Stimulated activated CD8-positive, alpha-beta memory T cell treated with anti-CD3 and anti-CD28 coated beads, Interleukin-4, amount 100 ng/mL, for 24 hours (primary cell): ENCODE measurements at regions not wholly inside any gene's neighbourhood (a gene's known extent, or its start where the extent isn't known, plus 50 kb on each side); places are given as distances from the start of the nearest gene placed in this dataset.

Experiments
- DNase-seq: peaks from one replicate; pipeline ENCODE4 v3.0.0-alpha.2; 2020; ENCODE audit warnings: low read depth

GRCh38 chr17:79341816-79342215 is 267.2 kb downstream of the ENGASE start:
- DNase-seq: no peak

- DNase-seq: no peak
Measured at GRCh38 chr17:79341222-79341780, 266.7 kb downstream of the ENGASE start.

- DNase-seq: no peak
Measured at GRCh38 chr17:79340333-79341221, 266.0 kb downstream of the ENGASE start.

GRCh38 chr17:79339321-79339720 is 264.7 kb downstream of the ENGASE start:
- no peak for DNase-seq

GRCh38 chr17:79338604-79339003 is 264.0 kb downstream of the ENGASE start:
- DNase-seq: no peak

- DNase-seq: no peak
Measured at GRCh38 chr17:79338152-79338551, 263.5 kb downstream of the ENGASE start.

GRCh38 chr17:79337053-79337452 is 262.4 kb downstream of the ENGASE start:
- DNase-seq: no peak

GRCh38 chr17:79335456-79335855 is 260.8 kb downstream of the ENGASE start:
- DNase-seq: no peak

- no peak for DNase-seq
Measured at GRCh38 chr17:79332011-79332554, 257.5 kb downstream of the ENGASE start.

- no peak for DNase-seq
Measured at GRCh38 chr17:79331492-79331891, 256.9 kb downstream of the ENGASE start.

- DNase-seq: no peak
Measured at GRCh38 chr17:79330696-79331095, 256.1 kb downstream of the ENGASE start.

GRCh38 chr17:79330229-79330628 is 255.6 kb downstream of the ENGASE start:
- DNase-seq: no peak

- DNase-seq: no peak
Measured at GRCh38 chr17:79326814-79327213, 252.2 kb downstream of the ENGASE start.

GRCh38 chr17:79325709-79326430 is 251.2 kb downstream of the ENGASE start:
- no peak for DNase-seq

- DNase-seq: no peak
Measured at GRCh38 chr17:79324194-79324593, 249.6 kb downstream of the ENGASE start.

- no peak for DNase-seq
Measured at GRCh38 chr17:79323566-79323965, 248.9 kb downstream of the ENGASE start.

- no peak for DNase-seq
Measured at GRCh38 chr17:79322211-79323123, 247.8 kb downstream of the ENGASE start.

- DNase-seq: no peak
Measured at GRCh38 chr17:79320331-79320730, 245.7 kb downstream of the ENGASE start.

GRCh38 chr17:79317916-79318315 is 243.3 kb downstream of the ENGASE start:
- no peak for DNase-seq

- no peak for DNase-seq
Measured at GRCh38 chr17:79316805-79317204, 242.2 kb downstream of the ENGASE start.

- no peak for DNase-seq
Measured at GRCh38 chr17:79315358-79316105, 240.9 kb downstream of the ENGASE start.
